ENCODE measurements at regions not wholly inside any gene's neighbourhood (a gene's known extent, or its start where the extent isn't known, plus 50 kb on each side); places are given as distances from the start of the nearest gene placed in this dataset.
A peak's percentile ranks its signal among the peaks of the same experiment; 100 is the strongest.

- no peak overlapping the region for H3K4me3 Mint-ChIP-seq
- H3K27me3 Mint-ChIP-seq = no peaks in the 10 kb centered on the region
- no peak for DNase-seq (ENCODE audit: extremely low spot score, unreplicated experiment)
- no peak overlapping the region for H3K27ac Mint-ChIP-seq
- no peaks in the 10 kb centered on the region for H3K4me1 Mint-ChIP-seq (ENCODE audit: unreplicated experiment)
- H3K9me3 Mint-ChIP-seq = no peaks in the 10 kb centered on the region
- no peaks in the 10 kb centered on the region for H3K36me3 Mint-ChIP-seq
- TF ChIP-seq CTCF (conservative IDR thresholded peaks at IDR 0.05) = no peak
Observed at GRCh38 chr21:16156841-16157489, 427.2 kb downstream of the USP25 start.

- H3K27ac Mint-ChIP-seq = no peak overlapping the region
- no peak for DNase-seq (ENCODE audit: extremely low spot score, unreplicated experiment)
- H3K36me3 Mint-ChIP-seq = no peaks in the 10 kb centered on the region
- H3K9me3 Mint-ChIP-seq = no peaks in the 10 kb centered on the region
- no peak overlapping the region for H3K4me3 Mint-ChIP-seq
- H3K4me1 Mint-ChIP-seq (ENCODE audit: unreplicated experiment) = peaks cover 5% of the 10 kb centered on the region
- no peak for TF ChIP-seq CTCF (conservative IDR thresholded peaks at IDR 0.05)
- H3K27me3 Mint-ChIP-seq = no peaks in the 10 kb centered on the region
Observed at GRCh38 chr21:16159213-16159970, 429.6 kb downstream of the USP25 start.

- no peaks in the 10 kb centered on the region for H3K27me3 Mint-ChIP-seq
- no peak overlapping the region for H3K27ac Mint-ChIP-seq
- H3K4me3 Mint-ChIP-seq = no peak overlapping the region
- no peak for DNase-seq (ENCODE audit: extremely low spot score, unreplicated experiment)
- H3K36me3 Mint-ChIP-seq = no peaks in the 10 kb centered on the region
- H3K9me3 Mint-ChIP-seq = no peaks in the 10 kb centered on the region
- peaks cover 5% of the 10 kb centered on the region for H3K4me1 Mint-ChIP-seq (ENCODE audit: unreplicated experiment)
- no peak for TF ChIP-seq CTCF (conservative IDR thresholded peaks at IDR 0.05)
Observed at GRCh38 chr21:16159971-16160350, 430.2 kb downstream of the USP25 start.

- Mint-ChIP-seq H3K4me3 (no peak overlapping the region), H3K4me1 (ENCODE audit: unreplicated experiment) (peaks cover 5% of the 10 kb centered on the region), H3K27me3 (no peaks in the 10 kb centered on the region), H3K27ac (no peak overlapping the region), H3K36me3 (no peaks in the 10 kb centered on the region), H3K9me3 (no peaks in the 10 kb centered on the region)
- no peak for DNase-seq (ENCODE audit: extremely low spot score, unreplicated experiment)
- TF ChIP-seq CTCF (conservative IDR thresholded peaks at IDR 0.05) = no peak
Observed at GRCh38 chr21:16162953-16163352, 433.2 kb downstream of the USP25 start.

GRCh38 chr21:16169102-16169511 lies 439.3 kb downstream of the USP25 start:
- Mint-ChIP-seq H3K4me1 (ENCODE audit: unreplicated experiment) (peaks cover 9% of the 10 kb centered on the region), H3K4me3 (no peak overlapping the region), H3K36me3 (no peaks in the 10 kb centered on the region), H3K9me3 (no peaks in the 10 kb centered on the region), H3K27ac (peak overlapping the region; percentile 26), H3K27me3 (no peaks in the 10 kb centered on the region)
- DNase-seq (ENCODE audit: extremely low spot score, unreplicated experiment) = no peak
- TF ChIP-seq CTCF (conservative IDR thresholded peaks at IDR 0.05) = no peak

All from type B pancreatic cell (in vitro differentiated cells).